GM19397 (cell line): ENCODE measurements at regions not wholly inside any gene's neighbourhood (a gene's known extent, or its start where the extent isn't known, plus 50 kb on each side); places are given as distances from the start of the nearest gene placed in this dataset.
"Not testable (repeated sequence)": the region's sequence is repeated elsewhere in the genome, so short reads cannot be mapped to it uniquely, and the experiment has no call there.

Source experiments
- ATAC-seq: cut with Tn5 transposase; IDR thresholded peaks from one replicate; pipeline ENCODE4 v1.9.1; 2021; ENCODE audit warnings: mild to moderate bottlenecking, moderate library complexity; ENCODE audit not compliant: unreplicated experiment

GRCh38 chr1:83520797-83521196 lies 478.1 kb downstream of the TTLL7 start:
- ATAC-seq: no peak

DNA sequence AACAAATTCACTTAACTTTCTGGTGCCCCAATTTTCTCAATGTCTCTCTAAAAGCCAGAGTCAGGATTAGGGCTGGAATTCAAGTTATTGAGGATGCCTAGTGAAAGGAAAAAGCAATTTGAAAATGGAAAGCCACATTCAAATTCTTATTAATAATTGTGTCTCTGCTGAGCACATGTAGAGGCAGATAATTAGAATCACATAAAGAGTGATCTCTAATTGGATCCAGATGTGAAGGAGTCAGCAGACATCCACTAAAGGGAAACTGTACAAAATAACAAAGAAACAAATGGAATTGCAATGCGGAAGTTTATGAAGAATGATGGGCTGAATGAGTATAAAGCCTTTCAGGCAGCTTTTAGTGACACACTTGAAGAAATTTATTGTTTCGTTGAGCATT lies 482.6 kb downstream of the TTLL7 start:
- no peak for ATAC-seq

DNA sequence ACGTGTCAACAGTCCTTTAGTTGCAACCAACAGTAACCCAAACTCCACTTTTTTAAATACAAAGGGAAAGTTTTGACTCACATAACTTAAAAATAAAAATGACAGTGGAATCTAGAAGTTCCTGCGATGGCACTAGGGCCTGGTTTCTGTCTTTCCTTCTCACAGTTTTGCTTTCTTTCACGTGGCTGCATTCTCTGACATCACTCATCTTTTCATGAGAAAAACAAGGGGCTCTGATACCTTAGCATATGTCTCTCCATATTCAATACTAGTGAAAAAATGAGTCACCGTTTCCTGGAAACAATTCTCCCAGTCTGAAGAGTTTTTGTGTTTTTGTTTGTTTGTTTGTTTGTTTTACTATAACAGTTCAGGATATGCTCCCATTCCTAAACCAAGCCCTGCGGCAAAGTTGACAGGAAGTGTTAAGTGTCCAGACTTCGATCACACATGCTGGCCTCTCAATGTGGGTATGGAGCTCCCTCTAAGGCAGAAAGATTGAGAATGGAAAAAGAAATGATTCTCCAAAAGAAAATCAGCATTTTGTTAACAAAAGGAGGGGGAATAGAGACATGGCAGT lies 483.3 kb downstream of the TTLL7 start:
- ATAC-seq: no peak

DNA sequence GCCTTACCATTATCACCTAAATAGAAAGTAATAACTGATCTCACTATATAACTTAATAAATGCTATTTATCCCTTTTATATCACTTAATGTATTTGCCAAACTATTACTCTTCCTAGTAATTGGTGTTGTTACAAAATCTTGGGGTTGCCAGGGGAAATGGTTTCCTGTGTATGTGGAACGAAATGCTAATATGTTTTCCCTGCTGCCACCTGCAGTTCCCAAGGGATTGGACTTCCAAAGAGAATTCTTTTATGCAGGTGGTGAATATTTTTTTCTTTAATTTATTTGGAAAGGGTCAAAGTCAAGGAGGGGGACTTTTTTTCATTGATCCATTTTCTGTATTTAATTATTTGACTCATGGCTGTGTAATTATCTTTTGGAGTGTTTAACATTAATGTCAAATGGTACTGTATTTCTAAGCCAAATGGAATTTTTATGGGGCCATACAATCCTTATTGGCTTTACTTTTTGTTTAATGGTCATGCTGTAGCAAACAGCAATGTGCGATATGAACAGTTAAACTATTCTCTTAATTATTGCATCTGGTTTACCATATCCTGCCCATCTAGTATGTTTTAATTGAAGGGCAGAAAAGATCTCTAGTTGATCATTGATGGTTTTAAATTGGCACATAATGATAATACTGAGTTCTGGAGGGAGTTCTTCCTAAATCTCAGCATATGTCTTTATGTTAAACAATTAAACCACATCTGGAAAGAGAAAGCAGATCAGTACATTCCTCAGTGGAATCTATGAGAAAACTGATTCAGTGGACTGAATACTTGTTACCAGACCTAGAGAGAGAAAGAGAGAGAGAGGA lies 486.3 kb downstream of the TTLL7 start:
- no peak for ATAC-seq

DNA sequence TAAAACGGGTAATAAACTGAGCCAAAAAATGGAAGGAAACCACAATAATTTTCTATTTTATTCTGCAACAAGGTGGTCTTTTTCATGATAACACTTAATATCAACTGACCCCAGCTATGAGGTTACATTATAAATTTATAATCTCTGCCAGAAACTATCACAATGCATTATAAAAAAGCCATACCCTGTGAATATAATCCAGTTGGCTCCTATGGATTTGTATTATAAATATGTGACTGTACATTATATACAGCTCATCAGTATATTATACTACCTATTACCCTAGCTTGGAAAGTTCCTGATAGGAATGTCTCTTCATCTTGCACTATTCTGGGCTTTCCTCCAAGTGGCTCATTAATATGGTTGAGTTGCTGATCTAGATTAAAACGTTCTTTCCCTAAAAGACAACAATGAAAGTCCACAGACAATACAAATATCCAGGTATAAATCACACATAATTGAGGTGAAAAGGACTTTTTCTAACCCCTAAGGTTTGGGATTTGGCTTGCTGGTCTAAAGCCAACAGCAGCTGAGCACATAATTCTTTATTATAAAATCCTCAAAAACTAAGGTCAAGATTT lies 487.7 kb downstream of the TTLL7 start:
- no peak for ATAC-seq

DNA sequence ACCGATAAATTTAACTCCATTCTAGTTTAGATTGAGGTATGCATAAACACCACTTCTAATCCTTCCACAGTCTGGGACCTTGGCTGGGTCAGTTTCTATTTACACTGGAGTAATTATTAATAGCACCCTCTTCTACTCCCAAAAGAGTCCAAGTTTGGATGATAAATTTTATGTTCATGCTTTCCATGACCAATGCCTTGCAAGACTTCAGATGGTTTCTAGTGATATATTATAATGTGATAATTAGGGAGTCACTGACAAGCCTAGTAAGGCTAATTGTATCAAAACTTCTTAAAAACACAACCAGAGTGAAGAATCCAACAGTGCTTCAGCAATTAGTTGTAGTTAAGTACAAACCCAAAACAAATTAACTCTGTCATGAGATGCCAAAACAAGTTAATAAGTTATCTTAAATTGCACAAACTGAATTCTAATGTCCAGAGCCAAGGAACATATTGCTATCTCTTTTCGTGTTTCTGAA lies 489.6 kb downstream of the TTLL7 start:
- ATAC-seq: no peak

DNA sequence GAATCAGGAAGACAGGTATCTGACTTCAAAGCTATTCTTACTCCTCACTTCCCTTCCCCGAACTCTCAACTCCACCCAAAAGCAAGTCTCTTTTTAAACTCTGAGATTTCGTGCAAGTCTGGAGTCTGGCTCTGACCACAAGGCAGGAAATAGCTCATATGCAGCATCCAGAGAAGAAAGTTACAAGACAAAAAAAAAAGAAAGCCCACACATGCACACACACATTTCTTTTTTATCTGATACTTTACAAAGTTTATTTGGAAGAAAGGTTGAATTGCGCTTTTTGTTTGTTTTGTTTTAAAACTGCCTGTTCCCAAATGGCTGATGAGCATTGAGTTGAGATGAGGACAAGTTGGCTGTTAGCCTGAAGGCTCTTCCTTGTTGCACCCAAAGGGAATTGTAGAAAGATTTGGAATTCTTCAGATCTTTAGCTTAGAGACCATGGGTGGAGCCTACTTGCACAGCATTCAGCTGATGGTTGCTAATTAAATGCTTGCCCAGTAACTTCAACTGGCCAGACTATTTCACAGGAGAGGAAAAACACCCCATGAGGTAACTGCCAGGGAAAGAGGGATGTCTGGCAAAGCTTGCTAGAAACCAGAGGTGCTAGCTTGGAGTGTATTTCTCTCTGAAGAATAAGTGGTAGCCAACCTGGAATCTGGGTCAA lies 490.3 kb downstream of the TTLL7 start:
- ATAC-seq: peak; percentile 91

DNA sequence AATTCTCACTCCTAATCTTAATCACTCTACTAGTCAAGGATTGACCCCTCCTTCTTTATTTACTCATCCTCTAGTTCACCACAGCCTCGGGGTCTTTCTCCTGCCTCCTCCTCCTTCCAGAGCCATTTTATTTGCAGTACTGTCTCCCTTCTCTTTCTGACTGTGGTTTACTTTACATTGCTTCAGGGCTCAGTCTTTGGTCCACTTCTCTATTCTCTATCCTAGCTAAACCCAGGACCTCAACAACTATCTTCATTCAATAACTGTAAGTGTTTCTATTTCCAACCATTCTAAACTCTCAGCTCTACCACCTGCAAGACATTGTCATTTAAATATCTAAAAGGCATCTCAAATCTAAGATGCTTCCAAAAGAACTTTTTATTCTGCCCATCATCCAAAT lies 493.8 kb downstream of the TTLL7 start:
- no peak for ATAC-seq

- no peak for ATAC-seq
Measured at GRCh38 chr1:83503153-83503552, 495.8 kb downstream of the TTLL7 start.

GRCh38 chr1:83500987-83501591 lies 497.8 kb downstream of the TTLL7 start:
- ATAC-seq: peak; percentile 86

GRCh38 chr1:83500531-83500930 lies 498.4 kb downstream of the TTLL7 start:
- no peak for ATAC-seq

DNA sequence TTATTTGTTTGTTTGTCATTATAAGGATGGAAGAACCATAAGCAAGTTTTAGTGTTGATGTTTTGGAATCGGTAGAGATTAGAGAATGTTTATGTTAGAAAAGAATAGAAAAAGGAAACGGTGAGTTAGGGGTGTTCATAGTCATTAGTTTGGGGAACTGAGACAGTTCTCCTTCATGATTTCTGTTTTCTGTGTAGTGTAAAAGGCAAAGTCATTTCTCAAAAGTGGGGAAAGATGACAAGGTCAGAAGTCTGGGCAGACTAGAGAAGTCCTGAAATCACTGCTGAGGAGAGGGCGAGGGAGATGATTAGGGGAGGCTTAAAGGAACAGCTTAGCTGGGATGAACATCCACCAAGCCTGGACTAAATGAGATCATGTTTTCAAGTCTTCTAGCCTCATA lies 498.9 kb downstream of the TTLL7 start:
- peak; percentile 43 for ATAC-seq

- ATAC-seq: no peak
Measured at GRCh38 chr1:83497563-83497962, 501.4 kb downstream of the TTLL7 start.

DNA sequence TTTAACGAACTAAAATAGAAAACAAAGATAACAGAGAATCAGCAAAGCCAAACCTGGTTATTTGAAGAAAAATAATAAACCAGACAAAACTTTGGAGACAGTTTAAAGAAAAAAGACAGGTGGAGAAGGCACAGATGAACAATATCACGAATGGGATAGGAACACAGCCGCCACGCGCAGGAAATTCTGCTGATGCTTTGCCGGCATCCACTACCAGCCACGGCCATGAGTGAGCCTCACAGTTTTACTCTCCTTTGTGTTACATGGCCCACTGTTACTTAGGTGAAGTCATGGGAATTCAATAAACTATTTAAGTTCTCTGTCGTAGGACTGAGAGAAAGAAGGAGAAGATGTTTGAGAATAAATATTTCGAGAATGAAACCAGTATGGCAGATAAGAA lies 503.4 kb downstream of the TTLL7 start:
- ATAC-seq: no peak

GRCh38 chr1:83493633-83494032 lies 505.3 kb downstream of the TTLL7 start:
- ATAC-seq: no peak

GRCh38 chr1:83491930-83492329 lies 507.0 kb downstream of the TTLL7 start:
- ATAC-seq: no peak

GRCh38 chr1:83490988-83491387 lies 507.9 kb downstream of the TTLL7 start:
- no peak for ATAC-seq

GRCh38 chr1:83488105-83488504 lies 510.8 kb downstream of the TTLL7 start:
- ATAC-seq: peak; percentile 78

GRCh38 chr1:83487460-83487859 lies 511.5 kb downstream of the TTLL7 start:
- ATAC-seq: peak; percentile 44

GRCh38 chr1:83485314-83486019 lies 513.5 kb downstream of the TTLL7 start:
- ATAC-seq: peak; percentile 15

DNA sequence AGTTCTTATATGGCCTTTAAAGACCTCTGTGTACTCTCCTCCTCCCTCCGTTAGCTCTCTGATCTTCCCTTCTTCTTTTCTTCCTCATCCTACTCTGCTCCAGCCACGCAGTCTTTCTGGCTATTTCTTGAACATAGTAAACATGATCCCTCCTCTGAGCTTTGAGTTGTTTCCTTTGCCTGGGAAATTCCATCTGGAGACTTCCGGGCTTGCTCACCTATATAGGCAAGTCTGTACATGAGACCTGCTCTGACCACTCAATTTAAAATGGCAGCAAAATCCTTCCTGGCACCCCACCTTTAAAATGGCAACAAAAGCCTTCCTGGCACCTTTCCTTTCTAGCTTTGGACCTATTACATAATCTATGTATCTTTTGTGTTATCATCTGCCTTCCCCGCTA lies 517.6 kb downstream of the TTLL7 start:
- ATAC-seq: not testable (repeated sequence)
